ENCODE measurements at regions not wholly inside any gene's neighbourhood (a gene's known extent, or its start where the extent isn't known, plus 50 kb on each side); places are given as distances from the start of the nearest gene placed in this dataset.

DNA sequence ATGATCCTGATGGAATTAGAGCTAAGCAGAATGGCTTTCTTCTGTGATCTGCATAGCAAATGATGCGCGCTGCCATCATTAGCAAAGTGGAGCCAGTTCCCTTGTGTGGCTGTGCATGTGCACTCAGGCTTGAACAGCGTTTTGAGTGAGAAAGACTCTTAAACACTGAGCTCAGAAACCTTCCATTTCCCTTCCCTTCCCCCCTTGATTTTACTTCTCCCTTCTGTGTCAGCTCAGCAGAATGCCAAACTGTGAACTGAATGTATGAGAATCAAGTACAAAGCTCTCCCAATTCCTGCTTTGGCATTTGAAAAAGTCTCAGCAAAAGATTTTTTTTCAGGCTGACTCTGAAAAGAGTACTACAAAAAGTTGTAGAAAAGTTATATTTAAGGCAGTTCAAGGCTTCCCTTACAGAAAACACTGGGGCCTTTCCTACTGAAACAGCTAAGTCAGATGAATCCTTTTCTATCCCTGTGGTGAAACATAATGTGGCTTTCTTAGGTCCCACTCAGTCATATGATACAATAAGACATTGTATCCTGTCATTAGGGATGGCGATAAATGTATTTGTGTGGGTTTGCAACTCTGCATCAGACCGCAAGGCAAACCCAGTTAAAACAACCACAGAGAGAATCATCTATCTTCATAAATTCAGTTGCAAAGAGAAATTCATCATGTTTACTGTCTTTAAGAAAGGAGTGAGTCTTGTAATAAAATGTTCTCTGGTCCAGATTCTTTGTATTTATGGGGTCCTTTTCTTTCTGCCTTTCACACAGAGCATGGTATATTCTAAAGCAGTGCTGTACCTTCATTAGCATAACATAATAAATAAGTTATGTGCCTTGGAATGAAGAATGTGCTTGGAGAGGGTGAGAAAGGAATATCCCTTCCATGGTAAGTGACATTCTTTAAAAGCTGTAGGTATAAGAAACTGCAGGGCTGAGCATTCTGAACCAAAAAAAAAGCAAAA, 222.6 kb downstream of the CAAP1 start:
- TF ChIP-seq, protein P1, sequence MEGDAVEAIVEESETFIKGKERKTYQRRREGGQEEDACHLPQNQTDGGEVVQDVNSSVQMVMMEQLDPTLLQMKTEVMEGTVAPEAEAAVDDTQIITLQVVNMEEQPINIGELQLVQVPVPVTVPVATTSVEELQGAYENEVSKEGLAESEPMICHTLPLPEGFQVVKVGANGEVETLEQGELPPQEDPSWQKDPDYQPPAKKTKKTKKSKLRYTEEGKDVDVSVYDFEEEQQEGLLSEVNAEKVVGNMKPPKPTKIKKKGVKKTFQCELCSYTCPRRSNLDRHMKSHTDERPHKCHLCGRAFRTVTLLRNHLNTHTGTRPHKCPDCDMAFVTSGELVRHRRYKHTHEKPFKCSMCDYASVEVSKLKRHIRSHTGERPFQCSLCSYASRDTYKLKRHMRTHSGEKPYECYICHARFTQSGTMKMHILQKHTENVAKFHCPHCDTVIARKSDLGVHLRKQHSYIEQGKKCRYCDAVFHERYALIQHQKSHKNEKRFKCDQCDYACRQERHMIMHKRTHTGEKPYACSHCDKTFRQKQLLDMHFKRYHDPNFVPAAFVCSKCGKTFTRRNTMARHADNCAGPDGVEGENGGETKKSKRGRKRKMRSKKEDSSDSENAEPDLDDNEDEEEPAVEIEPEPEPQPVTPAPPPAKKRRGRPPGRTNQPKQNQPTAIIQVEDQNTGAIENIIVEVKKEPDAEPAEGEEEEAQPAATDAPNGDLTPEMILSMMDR (IDR thresholded peaks at IDR 0.05; ENCODE audit: low read depth, low read length, poor library complexity, severe bottlenecking), result no peak
- no peak for TF ChIP-seq EZH2phosphoT487 (IDR thresholded peaks at IDR 0.05; ENCODE audit: borderline replicate concordance, low read length)
